Urinary bladder (tissue), 3 donors: ENCODE measurements at regions not wholly inside any gene's neighbourhood (a gene's known extent, or its start where the extent isn't known, plus 50 kb on each side); places are given as distances from the start of the nearest gene placed in this dataset.

Experiments
- DNase-seq: peaks from one replicate; pipeline ENCODE4 v3.0.0-alpha.2; 2015; ENCODE audit errors: extremely low spot score
- H3K27ac ChIP-seq: one replicate; pipeline ENCODE4 v1.5.1; 2013; ENCODE audit warnings: low read depth, mild to moderate bottlenecking, moderate library complexity
- H3K36me3 ChIP-seq: one replicate; pipeline ENCODE4 v1.6.1; 2013; ENCODE audit warnings: mild to moderate bottlenecking, moderate library complexity; ENCODE audit not compliant: insufficient read depth
- H3K4me1 ChIP-seq: one replicate; pipeline ENCODE4 v1.6.1; 2013; ENCODE audit warnings: mild to moderate bottlenecking, moderate library complexity; ENCODE audit not compliant: insufficient read depth
- H3K4me3 ChIP-seq: one replicate; pipeline ENCODE4 v1.5.1; 2013; ENCODE audit warnings: low read depth, low read length
- WGBS: extraction: QIAGEN DNeasy Blood & Tissue Kit; methylation state at CpG from one replicate; pipeline ENCODE4 v1.1.7; 2013; 5-methylcytosine and 5-hydroxymethylcytosine counted together
- donor health status: healthy with polysubstance abuse.
- donor health status: healthy.

GRCh38 chr5:145585443-145586148, 249.5 kb downstream of the PRELID2 start:
- H3K36me3 ChIP-seq, result no peaks in the 10 kb centered on the region
- no peak overlapping the region for H3K27ac ChIP-seq
- no peak overlapping the region for H3K4me3 ChIP-seq
- no peaks in the 10 kb centered on the region for H3K4me1 ChIP-seq
- 64% methylated on average over 5 of the region's 5 CpGs for WGBS
- DNase-seq, result no peak

- DNase-seq, result no peak
- Histone ChIP-seq H3K36me3 (no peaks in the 10 kb centered on the region), H3K4me3 (no peak overlapping the region), H3K4me1 (no peaks in the 10 kb centered on the region), H3K27ac (no peak overlapping the region)
- WGBS, result 92% methylated on average over 1 of the region's 1 CpG
Observed at GRCh38 chr5:145579301-145579700, 255.8 kb downstream of the PRELID2 start.

- Histone ChIP-seq H3K27ac (no peak overlapping the region), H3K36me3 (no peaks in the 10 kb centered on the region), H3K4me3 (no peak overlapping the region), H3K4me1 (no peaks in the 10 kb centered on the region)
- no peak for DNase-seq
- 92% methylated on average over 3 of the region's 3 CpGs for WGBS
Observed at GRCh38 chr5:145574889-145575573, 260.1 kb downstream of the PRELID2 start.

- no peak for DNase-seq
- H3K27ac ChIP-seq, result no peak overlapping the region
- H3K36me3 ChIP-seq, result no peaks in the 10 kb centered on the region
- H3K4me3 ChIP-seq, result no peak overlapping the region
- H3K4me1 ChIP-seq, result no peaks in the 10 kb centered on the region
Observed at GRCh38 chr5:145568581-145568980, 266.6 kb downstream of the PRELID2 start.

- no peaks in the 10 kb centered on the region for H3K36me3 ChIP-seq
- no peak overlapping the region for H3K27ac ChIP-seq
- H3K4me1 ChIP-seq, result no peaks in the 10 kb centered on the region
- H3K4me3 ChIP-seq, result no peak overlapping the region
- DNase-seq, result no peak
- 60% methylated on average over 4 of the region's 4 CpGs for WGBS
Observed at GRCh38 chr5:145562931-145563330, 272.2 kb downstream of the PRELID2 start.

- 77% methylated on average over 1 of the region's 1 CpG for WGBS
- no peak for DNase-seq
- no peaks in the 10 kb centered on the region for H3K36me3 ChIP-seq
- H3K4me3 ChIP-seq, result no peak overlapping the region
- H3K4me1 ChIP-seq, result no peaks in the 10 kb centered on the region
- H3K27ac ChIP-seq, result no peak overlapping the region
Observed at GRCh38 chr5:145558288-145558687, 276.9 kb downstream of the PRELID2 start.

- no peak overlapping the region for H3K27ac ChIP-seq
- WGBS, result 81% methylated on average over 1 of the region's 1 CpG
- no peak for DNase-seq
- H3K4me1 ChIP-seq, result no peaks in the 10 kb centered on the region
- no peak overlapping the region for H3K4me3 ChIP-seq
- no peaks in the 10 kb centered on the region for H3K36me3 ChIP-seq
Observed at GRCh38 chr5:145557345-145557744, 277.8 kb downstream of the PRELID2 start.

GRCh38 chr5:145554399-145554798, 280.7 kb downstream of the PRELID2 start:
- Histone ChIP-seq H3K36me3 (no peaks in the 10 kb centered on the region), H3K27ac (no peak overlapping the region), H3K4me3 (no peak overlapping the region), H3K4me1 (no peaks in the 10 kb centered on the region)
- no peak for DNase-seq

GRCh38 chr5:145553177-145553576, 282.0 kb downstream of the PRELID2 start:
- Histone ChIP-seq H3K4me1 (no peaks in the 10 kb centered on the region), H3K4me3 (no peak overlapping the region), H3K27ac (no peak overlapping the region), H3K36me3 (no peaks in the 10 kb centered on the region)
- WGBS, result 89% methylated on average over 2 of the region's 2 CpGs
- DNase-seq, result no peak

GRCh38 chr5:145551714-145552113, 283.4 kb downstream of the PRELID2 start:
- no peak overlapping the region for H3K4me3 ChIP-seq
- no peaks in the 10 kb centered on the region for H3K4me1 ChIP-seq
- no peak overlapping the region for H3K27ac ChIP-seq
- H3K36me3 ChIP-seq, result no peaks in the 10 kb centered on the region
- WGBS, result 98% methylated on average over 1 of the region's 1 CpG
- DNase-seq, result no peak

GRCh38 chr5:145548097-145548496, 287.0 kb downstream of the PRELID2 start:
- no peaks in the 10 kb centered on the region for H3K36me3 ChIP-seq
- no peak for DNase-seq
- no peak overlapping the region for H3K4me3 ChIP-seq
- H3K4me1 ChIP-seq, result no peaks in the 10 kb centered on the region
- no peak overlapping the region for H3K27ac ChIP-seq

GRCh38 chr5:145544401-145544800, 290.7 kb downstream of the PRELID2 start:
- Histone ChIP-seq H3K4me3 (no peak overlapping the region), H3K4me1 (no peaks in the 10 kb centered on the region), H3K27ac (no peak overlapping the region), H3K36me3 (no peaks in the 10 kb centered on the region)
- DNase-seq, result no peak

GRCh38 chr5:145543968-145544367, 291.2 kb downstream of the PRELID2 start:
- H3K36me3 ChIP-seq, result no peaks in the 10 kb centered on the region
- H3K4me1 ChIP-seq, result no peaks in the 10 kb centered on the region
- H3K27ac ChIP-seq, result no peak overlapping the region
- DNase-seq, result no peak
- 89% methylated on average over 3 of the region's 3 CpGs for WGBS
- H3K4me3 ChIP-seq, result no peak overlapping the region

GRCh38 chr5:145540375-145540774, 294.8 kb downstream of the PRELID2 start:
- no peaks in the 10 kb centered on the region for H3K36me3 ChIP-seq
- WGBS, result 61% methylated on average over 1 of the region's 1 CpG

More at GRCh38 chr5:145540375-145540774, 294.8 kb downstream of the PRELID2 start:
- no peaks in the 10 kb centered on the region for H3K4me1 ChIP-seq
- no peak overlapping the region for H3K27ac ChIP-seq
- DNase-seq, result no peak
- no peak overlapping the region for H3K4me3 ChIP-seq
